ENCODE measurements at regions not wholly inside any gene's neighbourhood (a gene's known extent, or its start where the extent isn't known, plus 50 kb on each side); places are given as distances from the start of the nearest gene placed in this dataset.

- TF ChIP-seq CTCF (IDR thresholded peaks at IDR 0.05; ENCODE audit: poor library complexity, severe bottlenecking) (no peak), REST (IDR thresholded peaks at IDR 0.05; ENCODE audit: borderline replicate concordance) (no peak), EP300 (conservative IDR thresholded peaks at IDR 0.05; ENCODE audit: poor library complexity, severe bottlenecking) (no peak)
Measured at GRCh38 chr10:128848810-128849209, 618.2 kb upstream of the MGMT start.
